SJCRH30 (cell line): ENCODE measurements at regions not wholly inside any gene's neighbourhood (a gene's known extent, or its start where the extent isn't known, plus 50 kb on each side); places are given as distances from the start of the nearest gene placed in this dataset.
"Not testable (repeated sequence)": the region's sequence is repeated elsewhere in the genome, so short reads cannot be mapped to it uniquely, and the experiment has no call there.

Source experiments
- DNase-seq, 2 experiments: peaks; one replicate each; pipeline ENCODE4 v3.0.0-alpha.2; 2015 to 2020
- H3K27ac ChIP-seq: fragments of 250-450 bp; sonication (Bioruptor Pico); 2 replicates; pipeline ENCODE4 v1.5.1; 2020; ENCODE audit warnings: mild to moderate bottlenecking, moderate library complexity
- H3K27me3 ChIP-seq: fragments of 250-450 bp; sonication (Bioruptor Pico); 2 replicates; pipeline ENCODE4 v1.5.1; 2020; ENCODE audit warnings: mild to moderate bottlenecking, moderate library complexity
- H3K36me3 ChIP-seq: fragments of 250-450 bp; sonication (Bioruptor Pico); 2 replicates; pipeline ENCODE4 v1.5.1; 2020; ENCODE audit warnings: mild to moderate bottlenecking, moderate library complexity
- H3K4me1 ChIP-seq: fragments of 250-450 bp; sonication (Bioruptor Pico); 2 replicates; pipeline ENCODE4 v1.5.1; 2020; ENCODE audit warnings: mild to moderate bottlenecking, moderate library complexity
- H3K4me3 ChIP-seq: fragments of 250-450 bp; sonication (Bioruptor Pico); 2 replicates; pipeline ENCODE4 v1.5.1; 2020; ENCODE audit warnings: mild to moderate bottlenecking, moderate library complexity
- H3K9me3 ChIP-seq: fragments of 250-450 bp; sonication (Bioruptor Pico); replicated peaks from 2 replicates; pipeline ENCODE4 v1.5.1; 2020; ENCODE audit warnings: mild to moderate bottlenecking, moderate library complexity

DNA sequence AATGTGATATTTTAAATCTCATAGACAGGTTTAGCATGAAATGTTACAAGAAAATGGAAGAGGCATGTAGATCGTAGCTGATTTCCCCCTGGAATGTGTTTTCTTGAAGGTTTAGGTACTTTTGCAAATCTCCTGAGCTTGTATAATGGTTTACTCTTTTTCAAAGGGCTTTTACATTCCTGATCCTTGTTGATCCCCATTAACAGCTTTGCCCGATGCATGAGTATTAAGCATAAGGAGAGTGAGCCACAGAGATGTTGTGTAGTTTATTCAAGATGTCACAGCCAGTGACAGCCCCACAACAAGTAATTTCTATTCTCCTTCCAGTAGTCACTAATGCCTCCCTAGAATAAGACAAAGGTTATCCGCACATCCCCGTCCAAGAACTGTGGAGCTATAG lies 103.7 kb downstream of the SKIDA1 start:
- H3K4me3 ChIP-seq: no peak overlapping the region
- H3K27ac ChIP-seq: no peak overlapping the region

DNA sequence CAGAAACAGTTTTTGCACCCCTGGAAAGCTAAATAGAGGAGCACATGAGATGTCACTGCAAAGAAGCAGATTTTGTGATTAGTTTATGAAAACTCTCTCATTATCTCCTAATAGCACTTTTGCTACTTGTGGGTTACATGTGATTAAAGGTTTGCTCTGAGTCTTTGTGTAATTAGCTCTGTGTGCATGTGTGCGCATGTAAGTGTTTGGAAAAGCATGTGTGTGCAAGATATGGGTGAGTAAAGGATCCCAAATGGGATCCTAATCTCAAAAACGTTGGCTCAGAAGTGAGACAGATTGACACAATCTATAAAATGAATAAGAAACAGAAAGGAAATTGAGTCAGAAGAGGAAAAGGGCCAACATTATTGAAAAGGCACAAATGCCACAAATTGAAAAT lies 104.5 kb downstream of the SKIDA1 start:
- Histone ChIP-seq H3K4me3 (no peak overlapping the region), H3K9me3 (no peaks in the 10 kb centered on the region), H3K36me3 (no peaks in the 10 kb centered on the region), H3K27me3 (no peaks in the 10 kb centered on the region), H3K27ac (no peak overlapping the region), H3K4me1 (no peaks in the 10 kb centered on the region)
- DNase-seq: no peak

More for the DNA sequence above, 103.7 kb downstream of the SKIDA1 start:
- DNase-seq: no peak
- Histone ChIP-seq H3K9me3 (no peaks in the 10 kb centered on the region), H3K27me3 (no peaks in the 10 kb centered on the region), H3K36me3 (no peaks in the 10 kb centered on the region), H3K4me1 (no peaks in the 10 kb centered on the region)

DNA sequence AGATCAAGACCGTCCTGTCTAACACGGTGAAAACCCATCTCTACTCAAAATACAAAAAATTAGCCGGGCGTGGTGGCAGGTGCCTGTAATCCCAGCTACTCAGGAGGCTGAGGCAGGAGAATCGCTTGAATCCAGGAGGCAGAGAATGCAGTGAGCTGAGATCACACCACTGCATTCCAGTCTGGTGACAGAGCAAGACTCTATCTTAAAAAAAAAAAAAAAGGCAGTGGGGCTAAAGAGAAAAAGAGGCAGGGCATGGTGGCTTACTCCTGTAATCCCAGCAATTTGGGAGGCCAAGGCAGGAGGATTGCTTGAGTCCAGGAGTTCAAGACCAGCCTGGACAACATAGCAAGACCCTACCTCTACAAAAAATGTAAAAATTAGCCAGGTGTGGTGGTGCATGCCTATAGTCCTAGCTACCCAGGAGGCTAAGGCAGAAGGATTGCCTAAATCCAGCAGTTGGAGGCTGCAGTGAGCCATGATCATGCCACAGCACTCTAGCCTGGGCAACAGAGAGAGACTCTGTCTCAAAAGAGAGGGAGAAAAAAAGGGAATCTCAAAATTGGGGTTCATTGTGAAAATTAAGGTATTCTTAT lies 106.4 kb downstream of the SKIDA1 start:
- DNase-seq, H3K9me3 ChIP-seq, H3K27ac ChIP-seq: not testable (repeated sequence)

DNA sequence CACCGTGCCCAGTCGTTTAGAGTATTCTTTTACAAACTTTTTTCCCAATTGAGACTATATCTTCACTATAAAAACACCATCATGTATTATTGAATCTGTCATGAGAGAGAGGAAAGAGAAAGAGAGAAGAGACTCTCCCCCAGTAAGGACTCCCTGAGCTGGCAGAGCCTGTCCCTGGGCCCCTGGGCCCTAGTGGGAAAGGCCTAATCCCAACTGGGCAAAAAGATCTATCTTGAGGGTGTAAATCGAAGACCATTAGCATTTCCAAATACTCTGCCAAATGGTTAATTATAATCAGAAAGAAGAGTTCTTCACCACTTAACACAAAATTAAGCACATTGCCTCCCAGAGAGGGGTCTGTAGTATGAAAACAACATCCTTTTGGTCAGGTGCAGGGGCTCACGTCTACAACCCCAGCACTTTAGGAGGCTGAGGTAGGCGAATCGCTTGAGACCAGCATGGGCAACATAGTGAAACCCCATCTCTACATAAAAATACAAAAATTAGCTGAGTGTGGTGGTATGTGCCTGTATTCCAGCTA lies 108.2 kb downstream of the SKIDA1 start:
- no peak for DNase-seq

More for the DNA sequence above, 106.4 kb downstream of the SKIDA1 start:
- not testable (repeated sequence) for H3K27me3 ChIP-seq, H3K4me1 ChIP-seq, H3K36me3 ChIP-seq, H3K4me3 ChIP-seq

DNA sequence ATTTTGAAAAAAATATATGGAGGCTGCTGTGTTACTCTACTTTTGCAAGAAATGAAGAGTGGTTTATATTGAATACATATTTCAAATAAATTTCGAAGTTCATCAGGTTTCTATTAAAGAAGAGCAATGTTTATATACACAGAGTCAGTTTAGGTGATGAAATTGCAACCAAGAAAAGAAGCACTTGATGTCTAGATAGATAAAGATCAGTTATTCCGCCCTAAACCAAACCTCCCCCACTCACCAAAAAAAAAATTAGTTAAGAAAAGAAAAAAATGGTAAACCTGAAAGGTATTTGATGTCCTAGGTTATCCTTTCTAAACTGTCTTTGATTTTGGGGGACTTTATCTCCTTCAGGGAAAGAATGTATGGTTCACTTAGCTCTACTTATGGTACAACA lies 111.8 kb downstream of the SKIDA1 start:
- Histone ChIP-seq H3K27ac (no peak overlapping the region), H3K4me1 (no peaks in the 10 kb centered on the region), H3K36me3 (no peaks in the 10 kb centered on the region), H3K4me3 (no peak overlapping the region), H3K27me3 (no peaks in the 10 kb centered on the region), H3K9me3 (no peaks in the 10 kb centered on the region)
- DNase-seq: no peak

More for the DNA sequence above, 108.2 kb downstream of the SKIDA1 start:
- Histone ChIP-seq H3K27ac (no peak overlapping the region), H3K36me3 (no peaks in the 10 kb centered on the region), H3K9me3 (no peaks in the 10 kb centered on the region), H3K4me1 (no peaks in the 10 kb centered on the region), H3K27me3 (no peaks in the 10 kb centered on the region), H3K4me3 (no peak overlapping the region)

DNA sequence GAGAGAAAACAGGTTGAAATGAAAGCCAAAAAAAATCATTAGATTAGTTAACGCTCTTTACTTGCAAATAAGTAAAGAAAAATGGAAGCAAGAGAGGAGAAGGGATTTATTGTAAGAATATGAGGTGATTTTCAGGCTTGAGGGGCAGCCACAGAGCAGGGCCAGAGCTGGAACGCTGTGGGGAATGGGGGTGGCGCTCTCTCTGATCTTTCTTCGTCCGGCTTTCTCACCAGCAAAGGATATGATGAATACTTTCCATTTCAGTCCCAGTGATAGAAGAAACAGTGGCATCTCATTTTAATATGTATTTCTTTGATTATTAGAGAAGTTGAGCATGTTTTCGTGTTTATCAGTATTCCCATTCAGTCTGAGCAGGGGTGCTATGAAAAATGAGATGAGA lies 112.2 kb downstream of the SKIDA1 start:
- Histone ChIP-seq H3K27ac (no peak overlapping the region), H3K9me3 (no peaks in the 10 kb centered on the region), H3K4me1 (no peaks in the 10 kb centered on the region), H3K27me3 (no peaks in the 10 kb centered on the region), H3K36me3 (no peaks in the 10 kb centered on the region), H3K4me3 (no peak overlapping the region)
- no peak for DNase-seq

DNA sequence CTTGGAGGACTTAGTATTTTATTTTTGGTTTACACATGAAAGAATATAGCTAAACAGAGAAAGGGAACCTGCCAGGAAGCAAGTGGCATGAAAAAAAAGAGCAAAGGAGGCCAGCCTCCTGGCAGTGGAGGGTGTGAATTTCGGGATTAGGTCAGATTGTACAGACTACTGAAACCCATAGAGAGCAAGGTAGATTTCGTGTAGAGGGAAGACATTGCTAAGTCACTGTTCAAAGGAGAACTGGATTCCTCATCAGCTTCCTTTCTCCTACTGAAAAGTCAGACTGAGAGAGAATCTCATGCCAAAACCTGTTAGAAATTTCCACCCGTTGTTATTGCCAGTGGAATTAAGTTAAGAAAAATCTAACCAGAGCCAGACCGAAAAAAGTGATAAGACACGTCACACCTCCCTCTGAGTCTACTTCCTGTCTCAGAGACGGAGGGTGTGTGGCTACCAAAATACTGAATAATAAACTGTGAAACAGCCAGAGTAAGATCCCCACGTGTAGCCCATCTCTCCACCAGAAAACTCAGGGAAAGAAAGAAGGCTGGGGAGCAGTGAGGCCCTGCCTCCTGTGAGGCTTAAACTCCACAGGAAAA lies 118.8 kb downstream of the SKIDA1 start:
- no peak overlapping the region for H3K27ac ChIP-seq
- no peaks in the 10 kb centered on the region for H3K4me1 ChIP-seq
- H3K9me3 ChIP-seq: no peaks in the 10 kb centered on the region
- no peaks in the 10 kb centered on the region for H3K27me3 ChIP-seq
- no peaks in the 10 kb centered on the region for H3K36me3 ChIP-seq
- no peak for DNase-seq
- H3K4me3 ChIP-seq: no peak overlapping the region

DNA sequence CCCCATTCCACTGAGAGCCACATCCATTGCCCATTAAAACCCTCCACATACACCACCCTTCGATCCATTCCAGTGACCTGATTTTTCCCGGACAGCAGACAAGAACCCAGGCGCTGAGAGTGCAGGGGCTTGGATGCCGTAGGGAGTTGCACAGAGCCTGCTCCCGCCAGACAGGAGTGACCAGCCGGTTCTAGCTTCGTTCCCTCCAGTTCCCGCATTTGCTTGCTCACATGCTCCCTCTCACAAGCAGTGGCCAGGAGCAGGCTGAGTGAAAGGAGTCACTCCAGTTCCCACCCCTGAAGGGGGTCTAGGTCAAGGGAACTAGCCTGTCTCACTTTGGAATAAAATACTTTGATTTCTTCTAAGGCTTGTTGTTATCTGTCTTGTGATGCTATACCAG lies 119.5 kb downstream of the SKIDA1 start:
- Histone ChIP-seq H3K4me1 (no peaks in the 10 kb centered on the region), H3K27ac (no peak overlapping the region)

DNA sequence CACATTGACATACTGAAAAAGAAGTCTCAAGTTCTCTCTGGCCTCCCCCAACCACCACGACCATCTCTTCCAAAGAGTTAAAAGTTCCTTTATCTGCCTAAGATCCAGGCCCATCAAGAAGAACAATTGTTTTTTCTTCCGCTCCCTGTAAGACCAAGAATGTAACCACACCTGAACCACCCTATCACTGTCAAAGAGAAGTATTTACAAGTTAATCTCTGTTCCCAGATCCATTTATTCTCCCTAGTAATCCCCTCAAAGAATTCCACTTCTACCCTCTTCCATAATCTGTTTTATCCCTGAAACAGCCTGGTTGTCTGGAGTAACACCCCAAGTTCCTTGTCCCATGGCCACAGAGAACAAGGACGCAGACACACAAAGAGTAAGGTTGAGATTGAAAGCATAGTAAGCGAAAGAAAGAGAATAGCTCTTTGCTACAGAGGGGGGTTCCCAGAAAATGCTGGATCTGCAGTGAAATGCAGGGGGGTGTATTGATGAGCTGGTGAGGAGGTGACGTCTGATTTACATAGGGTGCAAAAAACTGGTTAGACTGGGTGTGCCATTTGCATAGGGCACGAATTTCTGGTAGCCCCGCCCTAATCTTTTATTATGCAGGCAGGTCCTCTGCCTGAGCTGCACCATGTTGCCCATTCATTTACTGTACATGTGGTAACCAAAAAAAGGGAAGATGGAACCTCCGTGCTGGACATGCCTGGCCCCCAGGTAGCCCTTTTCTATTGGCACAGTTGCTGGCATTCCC lies 122.0 kb downstream of the SKIDA1 start:
- H3K36me3 ChIP-seq: no peaks in the 10 kb centered on the region
- H3K27me3 ChIP-seq: no peaks in the 10 kb centered on the region
- H3K9me3 ChIP-seq: no peaks in the 10 kb centered on the region
- no peaks in the 10 kb centered on the region for H3K4me1 ChIP-seq
- H3K27ac ChIP-seq: no peak overlapping the region
- DNase-seq: no peak
- H3K4me3 ChIP-seq: no peak overlapping the region

More for the DNA sequence above, 119.5 kb downstream of the SKIDA1 start:
- Histone ChIP-seq H3K36me3 (no peaks in the 10 kb centered on the region), H3K9me3 (no peaks in the 10 kb centered on the region), H3K27me3 (no peaks in the 10 kb centered on the region), H3K4me3 (no peak overlapping the region)
- no peak for DNase-seq

DNA sequence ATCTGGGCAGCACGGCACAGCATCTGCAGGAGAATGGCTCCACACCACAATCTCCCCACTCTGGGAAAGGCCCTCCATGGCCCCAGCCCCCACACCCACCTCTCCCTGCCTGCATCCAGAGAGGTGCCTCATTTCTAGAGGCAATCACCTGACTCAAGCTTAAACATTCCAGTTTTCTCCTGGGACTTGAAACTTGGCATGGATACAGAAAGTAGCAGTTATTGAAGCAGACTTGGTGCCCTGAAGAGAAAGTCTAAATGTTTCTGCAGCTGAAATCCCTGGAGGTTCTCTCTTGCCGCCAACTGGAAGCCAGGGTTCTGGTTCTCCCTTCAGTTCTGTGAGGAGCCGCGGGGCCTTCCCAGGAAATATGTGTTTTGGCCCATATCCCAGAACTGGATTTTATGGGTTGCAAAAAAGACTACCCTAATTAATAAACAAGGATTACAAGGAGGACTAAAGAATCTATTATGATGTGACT lies 122.8 kb downstream of the SKIDA1 start:
- Histone ChIP-seq H3K4me1 (no peaks in the 10 kb centered on the region), H3K36me3 (no peaks in the 10 kb centered on the region), H3K27me3 (no peaks in the 10 kb centered on the region), H3K4me3 (no peak overlapping the region), H3K27ac (no peak overlapping the region), H3K9me3 (no peaks in the 10 kb centered on the region)
- DNase-seq: peak in 1 of 2 experiments; percentile 6

DNA sequence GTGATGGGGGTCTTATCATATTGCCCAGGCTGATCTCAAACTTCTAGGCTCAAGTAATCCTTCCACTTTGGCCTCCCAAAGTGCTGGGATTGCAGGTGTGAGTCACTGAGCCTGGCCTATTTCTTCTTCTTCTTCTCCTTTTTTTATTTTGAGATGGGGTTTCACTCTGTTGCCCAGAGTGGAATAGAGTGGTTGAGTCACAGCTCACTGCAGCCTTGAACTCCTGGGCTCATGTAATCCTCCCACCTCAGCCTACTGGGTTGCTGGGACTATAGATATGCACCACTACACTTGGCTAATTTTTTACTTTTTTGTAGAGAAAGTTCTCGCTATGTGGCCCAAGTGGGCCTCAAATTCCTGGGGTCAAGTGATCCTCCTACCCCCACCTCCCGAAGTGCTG lies 124.3 kb downstream of the SKIDA1 start:
- no peak overlapping the region for H3K27ac ChIP-seq
- DNase-seq: no peak
- H3K4me1 ChIP-seq: no peaks in the 10 kb centered on the region

DNA sequence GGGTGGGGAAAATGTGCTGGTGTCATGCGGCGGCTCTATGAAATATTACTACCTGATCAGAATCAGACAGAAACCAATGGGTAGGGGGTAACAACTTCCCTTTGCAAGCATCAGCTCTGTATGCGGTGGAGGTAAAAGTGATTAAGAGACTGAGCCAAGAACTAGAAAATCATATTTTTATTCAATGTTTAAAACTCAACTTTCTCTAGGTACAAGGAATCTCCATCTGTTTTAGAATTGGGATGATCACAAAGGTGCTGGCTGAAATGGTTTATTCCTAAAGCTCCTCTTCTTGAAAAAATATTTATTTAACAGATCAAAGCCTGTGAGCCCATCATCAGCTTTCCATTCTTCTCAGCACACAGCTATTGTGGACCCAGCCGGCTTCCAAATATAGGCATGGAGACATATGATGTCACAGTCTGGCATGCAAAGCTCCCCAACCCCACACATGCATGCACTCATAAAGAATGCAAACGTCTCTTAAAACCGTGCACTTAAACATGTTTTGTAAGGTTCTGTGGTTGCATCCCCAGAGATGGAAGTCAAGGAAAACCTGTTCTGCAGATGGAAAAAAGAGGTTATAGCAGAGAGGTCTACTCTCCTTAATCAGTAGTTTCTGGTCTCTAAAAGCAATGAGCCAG lies 126.0 kb downstream of the SKIDA1 start:
- no peaks in the 10 kb centered on the region for H3K27me3 ChIP-seq
- no peak overlapping the region for H3K4me3 ChIP-seq
- H3K36me3 ChIP-seq: no peaks in the 10 kb centered on the region
- H3K4me1 ChIP-seq: no peaks in the 10 kb centered on the region
- no peak overlapping the region for H3K27ac ChIP-seq
- no peaks in the 10 kb centered on the region for H3K9me3 ChIP-seq
- peak; percentile 3 to 6 for DNase-seq

More for the DNA sequence above, 124.3 kb downstream of the SKIDA1 start:
- H3K9me3 ChIP-seq: no peaks in the 10 kb centered on the region
- H3K4me3 ChIP-seq: no peak overlapping the region
- H3K36me3 ChIP-seq: no peaks in the 10 kb centered on the region
- no peaks in the 10 kb centered on the region for H3K27me3 ChIP-seq

DNA sequence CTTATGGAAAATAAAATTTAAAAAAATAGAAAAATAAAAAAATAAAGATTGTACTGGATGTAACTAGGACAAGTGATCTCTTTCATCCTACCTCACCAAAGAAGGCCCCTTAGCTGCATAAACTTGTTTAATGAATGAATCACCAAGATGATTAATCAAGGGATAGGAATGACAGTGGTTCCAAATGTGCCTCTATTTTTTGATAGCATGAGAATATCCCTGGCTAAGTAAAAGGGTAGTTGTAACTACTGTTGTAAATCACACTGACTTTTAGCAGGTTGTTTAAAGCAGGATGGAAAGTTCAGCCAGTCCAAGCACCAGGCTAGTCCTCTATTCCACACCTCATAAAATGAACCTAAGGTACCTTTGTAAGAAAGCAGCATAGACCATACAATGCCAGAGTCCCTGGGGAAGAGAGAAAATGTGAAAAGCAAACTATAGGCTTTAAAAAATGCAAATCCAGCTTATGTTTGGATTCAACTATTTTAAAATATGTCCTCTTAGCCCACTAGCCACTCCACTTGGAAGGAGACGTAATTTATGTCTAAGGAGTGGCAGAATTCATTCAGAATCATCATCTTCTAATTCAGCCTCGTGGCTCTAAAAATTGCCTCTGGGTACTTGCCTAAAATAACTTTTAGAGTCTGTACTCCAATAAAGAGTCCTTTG lies 126.8 kb downstream of the SKIDA1 start:
- Histone ChIP-seq H3K4me1 (no peaks in the 10 kb centered on the region), H3K27me3 (no peaks in the 10 kb centered on the region), H3K4me3 (no peak overlapping the region), H3K36me3 (no peaks in the 10 kb centered on the region), H3K27ac (no peak overlapping the region), H3K9me3 (no peaks in the 10 kb centered on the region)
- DNase-seq: no peak

DNA sequence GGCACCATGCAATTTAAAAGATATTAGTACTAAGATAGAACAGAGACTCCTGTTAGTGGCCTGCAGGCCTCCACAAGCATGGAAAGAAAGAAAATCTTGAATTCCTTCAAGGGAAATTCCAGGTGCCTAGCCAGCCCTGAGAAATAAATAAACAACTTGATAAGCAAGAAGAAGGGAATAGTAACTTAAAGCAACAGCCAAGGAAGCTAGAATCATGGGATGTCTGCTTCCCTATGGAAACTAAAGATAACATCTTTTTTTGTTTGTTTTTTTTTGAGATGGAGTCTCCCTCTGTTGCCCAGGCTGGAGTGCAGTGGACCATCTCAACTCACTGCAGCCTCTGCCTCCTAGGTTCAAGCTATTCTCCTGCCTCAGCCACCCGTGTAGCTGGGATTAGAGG lies 128.6 kb downstream of the SKIDA1 start:
- Histone ChIP-seq H3K36me3 (no peaks in the 10 kb centered on the region), H3K4me1 (no peaks in the 10 kb centered on the region), H3K27ac (no peak overlapping the region), H3K9me3 (no peaks in the 10 kb centered on the region), H3K27me3 (no peaks in the 10 kb centered on the region), H3K4me3 (no peak overlapping the region)
- no peak for DNase-seq
